HepG2 (cell line): ENCODE measurements at regions not wholly inside any gene's neighbourhood (a gene's known extent, or its start where the extent isn't known, plus 50 kb on each side); places are given as distances from the start of the nearest gene placed in this dataset.

Source experiments
- ATAC-seq: fragments of 200-7000 bp; cut with Tn5 transposase; 3 replicates; pipeline ENCODE4 v1.9.1; 2020; ENCODE audit warnings: mild to moderate bottlenecking, moderate library complexity
- BruUV-seq: library from RNA; stranded (reverse); fragments of 400-500 nt; replicated peaks from 2 replicates; lab custom pipeline; 2021; lab: Mats Ljungman, UMichigan
- CTCF ChIA-PET: fragments of 300-600 bp; formaldehyde crosslinking; extraction: SDS; loops from one replicate; lab custom pipeline; 2021; ENCODE audit warnings: low total read pairs, inconsistent platforms, low intra/inter-chr PET ratio; lab: Yijun Ruan, JAX
- POLR2A ChIA-PET: fragments of 350-600 bp; sonication (Branson Sonifier 250); formaldehyde crosslinking; loops from one replicate; lab custom pipeline; 2020; ENCODE audit warnings: antibody characterized with exemption, inconsistent platforms; lab: Yijun Ruan, JAX
- DNase-seq: peaks from one replicate; pipeline ENCODE4 v3.0.0-alpha.2; 2015; ENCODE audit warnings: low spot score
- FAIRE-seq: peaks from 3 replicates; lab custom pipeline; 2011; peaks lifted over from hg19 to GRCh38; lab: Jason Lieb, UNC
- H2AFZ ChIP-seq: one replicate; pipeline ENCODE4 v1.6.1; 2011; ENCODE audit warnings: low read length, inconsistent platforms
- H3K27ac ChIP-seq: fragments of 300-600 bp; 3 replicates; pipeline ENCODE4 v1.8.0; 2011; ENCODE audit warnings: mixed run types, mild to moderate bottlenecking, mixed read lengths, low read length, inconsistent platforms; ENCODE audit not compliant: insufficient read depth; ENCODE audit errors: extremely low read length
- H3K27me3 ChIP-seq, 2 experiments: fragments of 200-600 bp in 1 of 2; 2 replicates in 1 of 2; 3 replicates in 1 of 2; pipeline versions ENCODE4 v1.6.0 to v1.8.0; 2011; ENCODE audit warnings: low read length in 2 of 2, mild to moderate bottlenecking in 2 of 2, moderate library complexity in 2 of 2, inconsistent platforms in 1 of 2; ENCODE audit not compliant: insufficient read depth in 2 of 2, control insufficient read depth in 1 of 2
- H3K36me3 ChIP-seq, 2 experiments: fragments of 200-600 bp in 1 of 2; replicated peaks in 1 of 2; 2 replicates in 1 of 2; 3 replicates in 1 of 2; pipeline versions ENCODE4 v1.5.1 to v1.8.0; 2011; ENCODE audit warnings: low read length in 2 of 2, inconsistent platforms in 1 of 2; ENCODE audit not compliant: insufficient read depth in 2 of 2, control insufficient read depth in 1 of 2
- H3K4me1 ChIP-seq: 2 replicates; pipeline ENCODE4 v1.5.1; 2012; ENCODE audit warnings: low read length, inconsistent platforms; ENCODE audit not compliant: insufficient read depth
- H3K4me2 ChIP-seq: 2 replicates; pipeline ENCODE4 v1.6.0; 2011; ENCODE audit warnings: low read depth, low read length, inconsistent platforms
- H3K4me3 ChIP-seq, 3 experiments: fragments of 200-600 bp in 1 of 3; sonication (generic), shearing (Covaris generic) in 1 of 3; replicated peaks in 1 of 3; 2 replicates each; pipeline ENCODE4 v1.5.1; 2011 to 2016; ENCODE audit warnings: low read length in 3 of 3, inconsistent platforms in 2 of 3, low read depth in 2 of 3, mild to moderate bottlenecking in 2 of 3, control low read depth in 1 of 3, mixed read lengths in 1 of 3; ENCODE audit not compliant: insufficient read depth in 1 of 3
- H3K79me2 ChIP-seq: one replicate; pipeline ENCODE4 v1.6.1; 2011; ENCODE audit warnings: low read length, inconsistent platforms; ENCODE audit not compliant: insufficient read depth
- H3K9ac ChIP-seq: 2 replicates; pipeline ENCODE4 v1.6.0; 2011; ENCODE audit warnings: mild to moderate bottlenecking, low read depth, low read length, inconsistent platforms; ENCODE audit not compliant: insufficient read depth
- H3K9me3 ChIP-seq: 2 replicates; pipeline ENCODE4 v1.5.1; 2012; ENCODE audit warnings: mild to moderate bottlenecking, low read length
- H4K20me1 ChIP-seq: 2 replicates; pipeline ENCODE4 v1.6.0; 2011; ENCODE audit warnings: inconsistent platforms, mild to moderate bottlenecking, low read length, moderate library complexity; ENCODE audit not compliant: insufficient read depth
- ASH2L ChIP-seq: fragments of 300-600, 200-600 bp; sonication (generic); IDR thresholded peaks from 2 replicates; pipeline ENCODE4 v1.7.0; 2017; ENCODE audit warnings: low read depth, mild to moderate bottlenecking, moderate library complexity, mixed read lengths, low read length; ENCODE audit not compliant: insufficient read length
- ISL2 ChIP-seq: sonication (generic); formaldehyde crosslinking; IDR thresholded peaks from 2 replicates; pipeline ENCODE4 v1.5.0; 2020; ENCODE audit warnings: missing genetic modification reagents
- KDM5A ChIP-seq: fragments of 200-600 bp; sonication (generic); IDR thresholded peaks from 2 replicates; pipeline ENCODE4 v1.7.0; 2018; ENCODE audit warnings: antibody characterized with exemption, mild to moderate bottlenecking, low read length, borderline replicate concordance
- NFYB ChIP-seq: sonication (generic); formaldehyde crosslinking; IDR thresholded peaks from 2 replicates; pipeline ENCODE4 v1.4.0; 2020; ENCODE audit warnings: missing genetic modification reagents
- SP140L ChIP-seq: sonication (generic); formaldehyde crosslinking; IDR thresholded peaks from 2 replicates; pipeline ENCODE4 v1.4.0; 2020; ENCODE audit warnings: missing genetic modification reagents, borderline replicate concordance
- ZNF292 ChIP-seq: sonication (generic); formaldehyde crosslinking; IDR thresholded peaks from 2 replicates; pipeline ENCODE4 v1.8.1; 2022; ENCODE audit warnings: mild to moderate bottlenecking, low read depth, missing genetic modification reagents, borderline replicate concordance
- ZNF562 ChIP-seq: sonication (generic); formaldehyde crosslinking; IDR thresholded peaks from 2 replicates; pipeline ENCODE4 v1.8.0; 2022; ENCODE audit warnings: missing genetic modification reagents, borderline replicate concordance
- WGBS: methylation state at CpG from one replicate; pipeline ENCODE4 v1.1.6; 2017; ENCODE audit warnings: low lambda C conversion rate; 5-methylcytosine and 5-hydroxymethylcytosine counted together
- in situ Hi-C: cut with HindIII; loops from 2 replicates; pipeline ENCODE4 v1.10.0; 2017; ENCODE audit warnings: low pct_unique_long_range_greater_than_20kb; ENCODE audit not compliant: extremely low pct_ligation_motif_present
- intact Hi-C: fragments of 100-400 bp; cut with micrococcal nuclease; formaldehyde crosslinking; loops from one replicate; pipeline ENCODE4 v1.10.0; 2022; ENCODE audit not compliant: unreplicated experiment
- TF ChIP-seq, protein P1 (sequence below): sonication (generic); formaldehyde crosslinking; IDR thresholded peaks from 2 replicates; pipeline ENCODE4 v1.5.0; 2020; ENCODE audit warnings: mild to moderate bottlenecking, missing genetic modification reagents
- TF ChIP-seq, protein P2 (sequence below): sonication (generic); formaldehyde crosslinking; IDR thresholded peaks from 2 replicates; pipeline ENCODE4 v1.4.0; 2020; ENCODE audit warnings: missing genetic modification reagents, mild to moderate bottlenecking, borderline replicate concordance

DNA sequence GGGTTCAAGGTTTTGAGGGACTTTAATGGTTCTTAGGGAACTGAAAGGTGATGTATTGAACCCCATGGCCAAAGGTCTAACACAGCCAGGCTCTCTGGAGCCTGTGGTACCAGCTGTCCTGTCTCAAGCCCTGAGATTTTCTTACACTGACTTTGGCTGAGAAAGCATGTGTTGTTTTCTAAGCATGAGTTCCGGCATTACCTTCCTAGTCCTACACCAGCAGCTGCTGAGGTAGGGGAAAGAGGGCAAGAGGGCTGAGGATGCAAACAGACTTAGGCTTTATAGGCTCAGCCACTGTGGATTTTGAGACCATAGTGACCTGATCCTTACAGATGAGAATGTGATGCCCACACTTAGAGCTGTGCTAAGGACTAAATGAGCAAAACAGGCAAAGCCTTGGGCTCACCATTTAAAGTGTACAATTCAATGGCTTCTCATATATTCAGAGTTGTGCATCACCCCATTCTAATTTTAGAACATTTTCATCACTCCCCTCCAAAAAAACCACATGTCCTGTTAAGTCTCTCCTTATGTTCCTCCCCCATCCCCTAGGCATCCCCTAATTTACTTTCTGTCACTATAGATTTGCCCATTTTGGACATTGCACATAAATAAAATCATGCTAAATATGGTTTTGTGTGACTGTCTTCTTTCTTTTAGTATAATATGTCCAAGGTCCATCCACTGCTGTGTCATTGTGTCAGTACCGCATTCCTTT, 99.7 kb upstream of the OTOS start:
- ChIA-PET POLR2A (interaction anchor here (1.7 kb wide), 1 partner anchor 12 kb away, joined by 3 read pairs; no protein-coding TSS in a partner anchor), CTCF (no interaction called here)
- H2AFZ ChIP-seq, result no peak overlapping the region
- H3K36me3 ChIP-seq, result no peaks in the 10 kb centered on the region
- 46% methylated on average over 2 of the region's 2 CpGs for WGBS
- ATAC-seq, result no peak
- no peak for FAIRE-seq
- peaks cover 2 to 32% of the 10 kb centered on the region in 2 experiments; a peak in 3 of 5 replicates for H3K27me3 ChIP-seq
- H3K27ac ChIP-seq, result no peak overlapping the region
- peaks cover 5% of the 10 kb centered on the region for H3K4me1 ChIP-seq
- intact Hi-C loops, result no loop called here
- DNase-seq, result no peak
- BruUV-seq, result no TSS peak
- no peaks in the 10 kb centered on the region for H3K9me3 ChIP-seq
- no peaks in the 10 kb centered on the region for H3K79me2 ChIP-seq
- in situ Hi-C loops, result no loop called here
- H3K4me3 ChIP-seq, result no peak overlapping the region
- H3K9ac ChIP-seq, result no peak overlapping the region
- TF ChIP-seq, protein P1, sequence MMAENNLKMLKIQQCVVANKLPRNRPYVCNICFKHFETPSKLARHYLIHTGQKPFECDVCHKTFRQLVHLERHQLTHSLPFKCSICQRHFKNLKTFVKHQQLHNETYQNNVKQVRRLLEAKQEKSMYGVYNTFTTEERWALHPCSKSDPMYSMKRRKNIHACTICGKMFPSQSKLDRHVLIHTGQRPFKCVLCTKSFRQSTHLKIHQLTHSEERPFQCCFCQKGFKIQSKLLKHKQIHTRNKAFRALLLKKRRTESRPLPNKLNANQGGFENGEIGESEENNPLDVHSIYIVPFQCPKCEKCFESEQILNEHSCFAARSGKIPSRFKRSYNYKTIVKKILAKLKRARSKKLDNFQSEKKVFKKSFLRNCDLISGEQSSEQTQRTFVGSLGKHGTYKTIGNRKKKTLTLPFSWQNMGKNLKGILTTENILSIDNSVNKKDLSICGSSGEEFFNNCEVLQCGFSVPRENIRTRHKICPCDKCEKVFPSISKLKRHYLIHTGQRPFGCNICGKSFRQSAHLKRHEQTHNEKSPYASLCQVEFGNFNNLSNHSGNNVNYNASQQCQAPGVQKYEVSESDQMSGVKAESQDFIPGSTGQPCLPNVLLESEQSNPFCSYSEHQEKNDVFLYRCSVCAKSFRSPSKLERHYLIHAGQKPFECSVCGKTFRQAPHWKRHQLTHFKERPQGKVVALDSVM, result no peak
- TF ChIP-seq ZNF562 (no peak), ZNF292 (CRISPR knock-in tag) (no peak), ISL2 (CRISPR knock-in tag) (no peak), NFYB (no peak), ASH2L (no peak), SP140L (CRISPR knock-in tag) (no peak), KDM5A (no peak)
- TF ChIP-seq, protein P2, sequence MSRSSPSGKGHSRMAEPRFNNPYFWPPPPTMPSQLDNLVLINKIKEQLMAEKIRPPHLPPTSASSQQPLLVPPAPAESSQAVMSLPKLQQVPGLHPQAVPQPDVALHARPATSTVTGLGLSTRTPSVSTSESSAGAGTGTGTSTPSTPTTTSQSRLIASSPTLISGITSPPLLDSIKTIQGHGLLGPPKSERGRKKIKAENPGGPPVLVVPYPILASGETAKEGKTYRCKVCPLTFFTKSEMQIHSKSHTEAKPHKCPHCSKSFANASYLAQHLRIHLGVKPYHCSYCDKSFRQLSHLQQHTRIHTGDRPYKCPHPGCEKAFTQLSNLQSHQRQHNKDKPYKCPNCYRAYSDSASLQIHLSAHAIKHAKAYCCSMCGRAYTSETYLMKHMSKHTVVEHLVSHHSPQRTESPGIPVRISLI (CRISPR knock-in tag), result no peak
- no peak overlapping the region for H3K4me2 ChIP-seq
- no peaks in the 10 kb centered on the region for H4K20me1 ChIP-seq
